GM21737 (cell line): ENCODE measurements at regions not wholly inside any gene's neighbourhood (a gene's known extent, or its start where the extent isn't known, plus 50 kb on each side); places are given as distances from the start of the nearest gene placed in this dataset.
"Not testable (repeated sequence)": the region's sequence is repeated elsewhere in the genome, so short reads cannot be mapped to it uniquely, and the experiment has no call there.

Source experiments
- ATAC-seq: cut with Tn5 transposase; IDR thresholded peaks from one replicate; pipeline ENCODE4 v1.9.1; 2021; ENCODE audit warnings: mild to moderate bottlenecking, moderate library complexity; ENCODE audit not compliant: unreplicated experiment

- ATAC-seq, result no peak
Measured at GRCh38 chr9:81455462-81456219, 233.7 kb downstream of the TLE1 start.

- no peak for ATAC-seq
Measured at GRCh38 chr9:81445331-81445921, 243.9 kb downstream of the TLE1 start.

DNA sequence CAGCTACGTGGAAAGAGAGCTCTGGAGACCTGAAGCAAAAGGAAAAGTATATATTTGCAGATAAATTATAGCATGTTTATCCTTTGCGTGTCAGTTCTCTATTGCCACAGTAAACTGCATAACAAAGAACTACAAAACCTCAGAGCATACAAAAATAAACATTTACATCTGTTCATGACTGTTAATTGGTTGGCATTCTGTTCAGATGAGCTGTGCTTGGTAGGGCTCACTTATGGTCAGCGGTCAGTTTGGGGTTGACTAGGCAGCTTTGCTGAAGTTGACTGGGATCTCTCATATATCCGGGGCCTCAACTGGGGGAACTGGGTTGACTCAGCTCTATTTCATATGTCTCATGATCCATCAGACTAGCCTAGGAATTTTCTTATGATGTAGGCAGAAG lies 257.7 kb downstream of the TLE1 start:
- no peak for ATAC-seq

DNA sequence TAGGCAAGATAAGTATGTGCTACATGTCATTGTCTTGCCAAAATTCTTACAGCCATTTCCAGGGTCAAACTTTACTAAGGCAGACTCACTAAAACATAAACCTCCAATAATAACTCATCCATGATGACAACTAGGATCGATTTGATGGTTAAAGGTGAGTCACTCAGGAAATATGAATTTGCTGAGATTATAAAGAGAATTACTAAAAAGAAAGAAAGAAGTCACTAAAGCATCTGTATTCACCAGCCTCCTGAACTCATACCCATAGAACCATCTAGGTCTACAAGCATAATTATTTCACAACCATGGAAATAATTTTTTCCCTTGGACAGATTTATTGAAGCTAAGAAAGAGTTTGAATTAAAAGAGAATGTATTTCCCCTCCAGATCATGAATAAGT lies 258.6 kb downstream of the TLE1 start:
- ATAC-seq, result no peak

- ATAC-seq, result no peak
Measured at GRCh38 chr9:81427870-81428269, 261.5 kb downstream of the TLE1 start.

DNA sequence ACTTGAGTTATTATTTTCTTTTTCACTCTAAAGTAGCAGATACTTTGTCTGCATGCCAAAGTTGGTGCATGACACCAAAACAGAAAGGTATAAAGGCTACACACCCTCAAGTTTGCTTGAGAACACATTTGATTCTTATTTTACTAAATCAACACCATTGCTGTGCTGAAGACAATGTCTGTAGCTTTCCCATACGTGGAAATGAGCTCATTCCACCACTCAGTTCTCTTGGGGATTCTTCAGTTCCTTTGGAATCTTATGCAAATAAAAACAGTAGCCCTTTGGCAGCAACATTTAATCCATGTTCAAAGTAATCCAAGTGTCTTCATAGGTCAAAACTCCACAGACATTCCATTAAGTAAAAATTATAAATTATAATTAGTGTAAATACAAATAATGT lies 264.9 kb downstream of the TLE1 start:
- ATAC-seq, result no peak

GRCh38 chr9:81423589-81424326 lies 265.6 kb downstream of the TLE1 start:
- no peak for ATAC-seq

GRCh38 chr9:81421090-81421489 lies 268.3 kb downstream of the TLE1 start:
- not testable (repeated sequence) for ATAC-seq

DNA sequence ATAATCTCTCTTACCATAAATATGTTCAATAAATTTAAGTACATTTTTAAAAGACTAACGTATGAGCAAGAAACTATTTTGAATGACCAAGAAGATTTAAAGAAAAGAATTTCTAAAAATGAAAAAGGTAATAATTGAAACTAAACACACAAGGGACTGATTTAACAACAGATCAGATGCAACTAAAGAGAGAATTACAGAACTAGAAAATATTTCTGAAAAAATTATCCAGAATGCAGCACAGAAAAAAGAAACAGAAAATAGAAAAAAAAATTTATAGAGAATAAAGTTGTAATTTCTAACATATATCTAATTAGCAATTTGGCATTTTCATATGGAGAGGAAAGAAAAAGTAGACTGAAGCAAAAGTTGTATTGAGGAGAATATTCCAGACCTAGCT lies 269.3 kb downstream of the TLE1 start:
- ATAC-seq, result no peak

- no peak for ATAC-seq
Measured at GRCh38 chr9:81417941-81418340, 271.4 kb downstream of the TLE1 start.

- ATAC-seq, result no peak
Measured at GRCh38 chr9:81417299-81417675, 272.1 kb downstream of the TLE1 start.

- no peak for ATAC-seq
Measured at GRCh38 chr9:81416476-81417298, 272.7 kb downstream of the TLE1 start.

GRCh38 chr9:81414836-81415235 lies 274.5 kb downstream of the TLE1 start:
- no peak for ATAC-seq

DNA sequence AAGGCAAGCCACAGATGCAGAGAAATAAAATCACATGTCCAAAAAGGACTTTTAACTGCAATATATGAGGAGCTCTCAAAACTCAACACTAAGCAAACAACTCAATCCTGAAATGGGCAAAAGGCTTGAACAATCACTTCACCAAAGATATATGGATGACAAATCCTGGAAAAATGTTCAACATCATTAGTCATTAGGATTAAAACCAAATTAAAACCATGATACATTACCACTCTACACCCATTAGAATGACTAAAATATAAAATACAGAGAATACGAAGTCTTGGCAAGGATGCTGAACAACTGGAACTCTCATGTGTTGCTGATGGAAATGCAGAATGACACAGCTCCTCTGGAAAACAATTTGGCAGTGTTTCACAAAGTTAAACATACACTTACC lies 277.4 kb downstream of the TLE1 start:
- ATAC-seq, result no peak

DNA sequence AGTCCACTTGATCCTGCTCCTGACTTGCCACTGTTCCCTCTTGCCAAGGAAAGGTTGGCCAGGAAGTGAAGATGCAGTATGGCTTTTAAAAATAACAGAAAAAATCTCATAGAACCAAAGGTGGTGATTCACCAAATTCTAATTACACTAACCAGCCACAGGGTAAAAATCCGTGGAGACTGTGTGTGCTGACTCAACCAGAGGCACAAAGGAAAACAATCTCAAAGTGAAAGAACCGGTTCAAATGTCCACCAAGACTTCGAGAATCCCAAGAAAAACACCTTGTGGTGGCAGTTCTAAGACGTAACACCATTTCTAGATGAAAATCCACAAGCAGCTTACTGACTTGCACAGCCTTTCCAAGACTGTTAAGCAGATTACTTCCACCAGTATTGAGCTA lies 279.1 kb downstream of the TLE1 start:
- ATAC-seq, result no peak

- ATAC-seq, result no peak
Measured at GRCh38 chr9:81408951-81409350, 280.4 kb downstream of the TLE1 start.

DNA sequence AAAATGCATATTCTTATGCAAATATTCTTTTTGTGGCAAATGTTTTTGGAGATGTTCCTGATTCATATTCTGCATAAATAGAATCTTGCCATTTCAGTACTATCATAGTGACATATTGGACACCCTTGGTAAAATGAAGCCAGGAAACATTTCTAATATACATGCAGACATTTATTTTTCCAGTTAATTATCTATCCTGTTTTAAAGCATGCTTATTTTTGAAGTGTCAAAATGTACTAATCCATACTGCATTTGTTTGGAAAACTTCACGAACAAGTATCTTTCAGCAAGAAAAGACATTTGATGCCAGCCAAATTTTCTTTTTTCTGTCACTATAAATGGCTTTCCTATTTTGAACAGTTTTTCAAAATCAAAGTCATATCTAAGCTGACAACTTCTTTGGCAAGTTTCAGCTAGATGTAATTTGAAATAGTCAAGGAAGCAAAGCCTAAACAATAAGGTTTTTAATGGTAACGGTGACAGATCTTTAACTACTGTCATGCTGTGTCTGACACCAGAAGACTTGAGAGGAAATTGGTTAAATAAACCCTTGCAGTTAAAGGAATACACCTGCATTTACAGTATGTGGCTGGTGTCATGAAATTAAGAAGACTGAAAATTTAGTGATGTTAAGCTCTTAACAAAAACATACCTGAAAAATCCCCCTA lies 284.3 kb downstream of the TLE1 start:
- ATAC-seq, result no peak

- no peak for ATAC-seq
Measured at GRCh38 chr9:81397481-81398381, 291.6 kb downstream of the TLE1 start.

GRCh38 chr9:81396528-81396927 lies 292.8 kb downstream of the TLE1 start:
- no peak for ATAC-seq

GRCh38 chr9:81395676-81396054 lies 293.7 kb downstream of the TLE1 start:
- no peak for ATAC-seq
